Endothelial cell of umbilical vein (primary cell): ENCODE measurements at regions not wholly inside any gene's neighbourhood (a gene's known extent, or its start where the extent isn't known, plus 50 kb on each side); places are given as distances from the start of the nearest gene placed in this dataset.

Source experiments
- BruUV-seq: library from RNA; stranded (reverse); fragments of 400-500 nt; replicated peaks from 2 replicates; lab custom pipeline; 2021; lab: Mats Ljungman, UMichigan
- CTCF ChIA-PET: fragments of 300-600, 350-600 bp; sonication (Branson Sonifier 250); formaldehyde crosslinking; loops from one replicate; lab custom pipeline; 2021; ENCODE audit warnings: antibody characterized with exemption, inconsistent platforms; lab: Charles Lee
- POLR2A ChIA-PET: fragments of 300-600, 350-600 bp; sonication (Branson Sonifier 250); formaldehyde crosslinking; loops from one replicate; lab custom pipeline; 2021; ENCODE audit warnings: antibody characterized with exemption, inconsistent platforms; lab: Charles Lee
- DNase-seq: peaks from one replicate; pipeline ENCODE4 v3.0.0-alpha.2; 2011; ENCODE audit warnings: low read depth, low spot score
- FAIRE-seq: peaks from 2 replicates; lab custom pipeline; 2011; peaks lifted over from hg19 to GRCh38; lab: Jason Lieb, UNC
- H2AFZ ChIP-seq: 2 replicates; pipeline ENCODE4 v1.6.0; 2012; ENCODE audit warnings: low read depth, low read length, control low read depth, inconsistent platforms
- H3K27ac ChIP-seq: 2 replicates; pipeline ENCODE4 v1.5.1; 2011; ENCODE audit warnings: low read depth, mild to moderate bottlenecking, control low read depth, low read length, moderate library complexity; ENCODE audit not compliant: insufficient read depth
- H3K27me3 ChIP-seq, 2 experiments: 2 replicates each; pipeline versions ENCODE4 v1.6.0 to v1.6.1; 2011; ENCODE audit warnings: low read length in 2 of 2, mixed read lengths in 1 of 2; ENCODE audit not compliant: control insufficient read depth in 2 of 2, insufficient read depth in 2 of 2
- H3K36me3 ChIP-seq, 2 experiments: 2 replicates in 1 of 2; 3 replicates in 1 of 2; pipeline ENCODE4 v1.5.1; 2011; ENCODE audit warnings: low read length in 2 of 2, mild to moderate bottlenecking in 1 of 2, moderate library complexity in 1 of 2; ENCODE audit not compliant: control insufficient read depth in 2 of 2, insufficient read depth in 2 of 2; ENCODE audit errors: extremely low read depth in 1 of 2
- H3K4me1 ChIP-seq: 3 replicates; pipeline ENCODE4 v1.5.1; 2011; ENCODE audit warnings: mild to moderate bottlenecking, low read length; ENCODE audit not compliant: control insufficient read depth, insufficient read depth; ENCODE audit errors: extremely low read depth
- H3K4me2 ChIP-seq: 2 replicates; pipeline ENCODE4 v1.6.1; 2011; ENCODE audit warnings: low read length, control low read depth, mixed read lengths; ENCODE audit not compliant: insufficient read depth
- H3K4me3 ChIP-seq, 3 experiments: fragments of 200-600 bp in 1 of 3; sonication (generic), shearing (Covaris generic) in 1 of 3; replicated peaks in 1 of 3; 2 replicates each; pipeline ENCODE4 v1.5.1; 2011 to 2016; ENCODE audit warnings: control low read depth in 3 of 3, low read length in 3 of 3, mild to moderate bottlenecking in 2 of 3, inconsistent platforms in 1 of 3, low read depth in 1 of 3, moderate library complexity in 1 of 3; ENCODE audit not compliant: insufficient read depth in 1 of 3
- H3K79me2 ChIP-seq: 2 replicates; pipeline ENCODE4 v1.6.0; 2012; ENCODE audit warnings: low read length, inconsistent platforms; ENCODE audit not compliant: control insufficient read depth, insufficient read depth
- H3K9ac ChIP-seq: replicated peaks from 2 replicates; pipeline ENCODE3; 2011; ENCODE audit warnings: low read length, control low read depth; ENCODE audit not compliant: insufficient read depth; ENCODE audit errors: extremely low read depth
- H3K9me1 ChIP-seq: replicated peaks from 3 replicates; pipeline ENCODE4 v1.6.0; 2011; ENCODE audit warnings: mild to moderate bottlenecking, low read length; ENCODE audit not compliant: control insufficient read depth, insufficient read depth; ENCODE audit errors: extremely low read depth
- H3K9me3 ChIP-seq: replicated peaks from 2 replicates; pipeline ENCODE4 v1.5.1; 2012; ENCODE audit warnings: low read length, inconsistent platforms; ENCODE audit not compliant: control insufficient read depth, insufficient read depth
- H4K20me1 ChIP-seq: replicated peaks from 2 replicates; pipeline ENCODE3; 2011; ENCODE audit warnings: mild to moderate bottlenecking, low read length; ENCODE audit not compliant: control insufficient read depth, insufficient read depth; ENCODE audit errors: extremely low read depth
- EZH2 ChIP-seq: IDR thresholded peaks from 2 replicates; pipeline ENCODE4 v1.6.1; 2012; ENCODE audit warnings: borderline replicate concordance, low read depth, mild to moderate bottlenecking, moderate library complexity, low read length, inconsistent platforms; ENCODE audit not compliant: severe bottlenecking
- FOS ChIP-seq: IDR thresholded peaks from 2 replicates; pipeline ENCODE4 v1.6.1; 2011; ENCODE audit warnings: mild to moderate bottlenecking, low read length, moderate library complexity, borderline replicate concordance; ENCODE audit not compliant: insufficient read depth
- MAX ChIP-seq: IDR thresholded peaks from 2 replicates; pipeline ENCODE4 v1.6.1; 2011; ENCODE audit not compliant: insufficient read depth, insufficient read length
- MYC ChIP-seq: IDR thresholded peaks from one replicate; pipeline ENCODE4 v1.6.1; 2011; ENCODE audit warnings: mild to moderate bottlenecking, low read depth, low read length
- POLR2A ChIP-seq: IDR thresholded peaks from 2 replicates; pipeline ENCODE4 v1.6.1; 2012; ENCODE audit warnings: low read depth, mild to moderate bottlenecking, control low read depth, low read length
- POLR2AphosphoS5 ChIP-seq: IDR thresholded peaks from 2 replicates; pipeline ENCODE4 v1.6.1; 2012; ENCODE audit warnings: low read depth, mild to moderate bottlenecking, control low read depth, low read length, moderate library complexity; ENCODE audit not compliant: insufficient read depth
- dilution Hi-C: fragments of 300-500 bp; cut with MboI; formaldehyde crosslinking; loops from one replicate; pipeline ENCODE4 v1.15.0; 2019; ENCODE audit warnings: low sequenced_read_pairs; ENCODE audit not compliant: extremely low pct_ligation_motif_present
- intact Hi-C: fragments of 100-400 bp; cut with micrococcal nuclease; formaldehyde crosslinking; loops from one replicate; pipeline ENCODE4 v1.10.0; 2022
- TF ChIP-seq, protein P1 (sequence below), 2 donors: IDR thresholded peaks; 1 replicate in 1 of 2; 2 replicates in 1 of 2; pipeline ENCODE4 v1.5.1; 2011; ENCODE audit warnings: low read length in 2 of 2, mild to moderate bottlenecking in 2 of 2, moderate library complexity in 2 of 2, control low read depth in 1 of 2, inconsistent platforms in 1 of 2, low read depth in 1 of 2; ENCODE audit not compliant: insufficient read depth in 1 of 2; ENCODE audit errors: extremely low read depth in 1 of 2

DNA sequence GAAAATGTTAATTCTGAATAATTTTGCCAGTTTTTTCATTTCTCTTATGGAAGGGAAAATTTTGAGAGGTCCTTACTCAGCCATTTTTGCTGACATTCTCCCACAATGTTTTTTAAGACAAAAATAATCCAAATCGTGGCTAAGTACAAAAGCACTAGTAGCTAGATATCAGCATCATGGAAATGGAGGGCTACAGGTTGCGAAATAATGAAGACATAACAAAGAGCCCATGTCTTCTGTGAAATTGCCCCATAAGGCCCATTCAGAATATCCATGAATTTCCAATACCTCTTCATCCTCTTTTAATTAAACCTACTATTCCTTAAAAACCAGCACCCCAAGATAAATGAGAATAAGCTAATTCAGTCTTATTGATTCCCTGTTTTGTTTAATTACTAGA is 107.4 kb downstream of the HNRNPD start:
- H3K27ac ChIP-seq = no peak overlapping the region
- H3K9me1 ChIP-seq = no peaks in the 10 kb centered on the region
- no peaks in the 10 kb centered on the region for H3K36me3 ChIP-seq
- no peak overlapping the region for H2AFZ ChIP-seq
- H3K27me3 ChIP-seq = peaks cover 0 to 6% of the 10 kb centered on the region in 2 experiments
- no peaks in the 10 kb centered on the region for H3K4me1 ChIP-seq
- FAIRE-seq = no peak
- POLR2A ChIA-PET = no interaction called here
- H4K20me1 ChIP-seq = no peaks in the 10 kb centered on the region
- TF ChIP-seq POLR2AphosphoS5 (no peak), EZH2 (no peak), FOS (no peak), POLR2A (no peak), MYC (no peak), MAX (no peak)
- TF ChIP-seq, protein P1, sequence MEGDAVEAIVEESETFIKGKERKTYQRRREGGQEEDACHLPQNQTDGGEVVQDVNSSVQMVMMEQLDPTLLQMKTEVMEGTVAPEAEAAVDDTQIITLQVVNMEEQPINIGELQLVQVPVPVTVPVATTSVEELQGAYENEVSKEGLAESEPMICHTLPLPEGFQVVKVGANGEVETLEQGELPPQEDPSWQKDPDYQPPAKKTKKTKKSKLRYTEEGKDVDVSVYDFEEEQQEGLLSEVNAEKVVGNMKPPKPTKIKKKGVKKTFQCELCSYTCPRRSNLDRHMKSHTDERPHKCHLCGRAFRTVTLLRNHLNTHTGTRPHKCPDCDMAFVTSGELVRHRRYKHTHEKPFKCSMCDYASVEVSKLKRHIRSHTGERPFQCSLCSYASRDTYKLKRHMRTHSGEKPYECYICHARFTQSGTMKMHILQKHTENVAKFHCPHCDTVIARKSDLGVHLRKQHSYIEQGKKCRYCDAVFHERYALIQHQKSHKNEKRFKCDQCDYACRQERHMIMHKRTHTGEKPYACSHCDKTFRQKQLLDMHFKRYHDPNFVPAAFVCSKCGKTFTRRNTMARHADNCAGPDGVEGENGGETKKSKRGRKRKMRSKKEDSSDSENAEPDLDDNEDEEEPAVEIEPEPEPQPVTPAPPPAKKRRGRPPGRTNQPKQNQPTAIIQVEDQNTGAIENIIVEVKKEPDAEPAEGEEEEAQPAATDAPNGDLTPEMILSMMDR (IDR thresholded peaks at IDR 0.05; ENCODE audit: extremely low read depth in 1 of 2, insufficient read depth in 1 of 2, low read depth in 1 of 2, low read length in 2 of 2) = no peak
- no peaks in the 10 kb centered on the region for H3K79me2 ChIP-seq
- CTCF ChIA-PET = interaction anchor here (1.5 kb wide), 2 partner anchors 19 to 799 kb away, joined by 7 read pairs; no protein-coding TSS in a partner anchor
- no peak overlapping the region for H3K9ac ChIP-seq
- intact Hi-C loops (no loop called here), dilution Hi-C loops (no loop called here)
- H3K4me2 ChIP-seq = no peak overlapping the region
- no TSS peak for BruUV-seq
- no peaks in the 10 kb centered on the region for H3K9me3 ChIP-seq
- DNase-seq = no peak
- no peak overlapping the region for H3K4me3 ChIP-seq
